GM19043 (cell line): ENCODE measurements at regions not wholly inside any gene's neighbourhood (a gene's known extent, or its start where the extent isn't known, plus 50 kb on each side); places are given as distances from the start of the nearest gene placed in this dataset.
"Not testable (repeated sequence)": the region's sequence is repeated elsewhere in the genome, so short reads cannot be mapped to it uniquely, and the experiment has no call there.

ENCODE experiments used
- ATAC-seq: cut with Tn5 transposase; IDR thresholded peaks from one replicate; pipeline ENCODE4 v1.9.1; 2021; ENCODE audit warnings: low read depth; ENCODE audit not compliant: unreplicated experiment

DNA sequence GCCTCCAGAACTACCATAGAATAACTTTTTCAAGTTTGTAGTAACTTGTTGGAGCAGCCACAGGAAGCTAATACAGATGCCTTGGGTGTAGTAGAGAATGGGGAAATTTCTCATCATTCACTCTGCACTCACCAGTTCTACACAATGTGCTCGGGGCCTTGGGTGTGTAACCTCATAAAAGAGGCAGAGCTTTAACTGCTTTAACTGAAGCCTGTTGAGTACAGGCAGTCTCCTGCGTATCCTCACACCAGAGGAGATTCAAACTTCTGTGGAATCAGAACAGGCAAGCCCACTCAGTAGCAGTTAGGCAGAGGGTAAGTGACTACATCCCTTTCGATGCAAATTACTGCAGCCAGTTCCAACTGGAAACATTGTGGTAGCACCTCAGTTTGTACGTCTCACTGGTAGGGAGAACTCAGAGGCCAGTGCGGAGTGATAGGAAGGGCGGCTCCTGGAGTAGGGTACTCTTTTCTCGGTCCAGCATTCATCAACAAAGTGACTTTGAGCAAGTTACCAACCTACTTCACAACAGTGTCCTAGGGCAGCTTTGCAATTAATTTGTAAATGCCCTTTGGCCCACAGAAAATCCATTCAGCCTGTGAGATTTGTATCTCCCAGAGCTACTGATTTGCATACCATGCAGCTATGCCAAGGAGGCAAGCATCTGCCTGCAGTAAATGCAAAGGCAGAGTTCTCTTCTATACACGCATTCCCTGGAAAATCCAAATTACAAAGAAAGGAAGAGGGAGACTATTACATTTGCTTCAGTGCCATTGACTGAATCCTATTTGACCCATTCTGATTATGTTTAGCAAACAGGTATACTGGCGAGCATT is 904.3 kb downstream of the DIAPH3 start:
- no peak for ATAC-seq

DNA sequence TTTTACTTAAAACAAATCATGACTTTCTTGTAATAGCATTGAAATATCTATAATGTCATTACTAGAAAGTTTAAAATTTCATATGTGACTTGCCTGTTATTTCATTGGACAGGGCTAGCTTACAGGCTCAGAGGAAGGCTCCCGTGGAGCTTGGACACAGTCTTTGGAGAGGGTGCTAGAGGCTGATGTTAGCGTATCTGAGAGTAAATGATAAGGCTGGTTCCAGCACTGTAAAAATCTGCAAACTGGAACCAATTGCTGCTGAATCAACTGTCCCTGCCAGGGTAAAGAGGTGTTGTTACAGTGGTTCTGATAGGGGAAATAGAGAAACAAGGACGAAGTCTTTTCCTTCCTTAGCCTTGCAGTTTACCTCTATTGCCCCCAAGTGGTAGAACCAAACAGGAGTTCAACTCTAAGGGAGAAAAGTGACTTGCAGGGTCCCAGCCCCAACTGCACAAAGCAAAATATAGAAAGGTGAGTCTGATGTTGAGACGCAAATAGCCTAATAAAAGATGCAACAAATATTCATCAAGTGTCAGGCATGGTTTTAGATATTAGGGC is 901.7 kb downstream of the DIAPH3 start:
- no peak for ATAC-seq

DNA sequence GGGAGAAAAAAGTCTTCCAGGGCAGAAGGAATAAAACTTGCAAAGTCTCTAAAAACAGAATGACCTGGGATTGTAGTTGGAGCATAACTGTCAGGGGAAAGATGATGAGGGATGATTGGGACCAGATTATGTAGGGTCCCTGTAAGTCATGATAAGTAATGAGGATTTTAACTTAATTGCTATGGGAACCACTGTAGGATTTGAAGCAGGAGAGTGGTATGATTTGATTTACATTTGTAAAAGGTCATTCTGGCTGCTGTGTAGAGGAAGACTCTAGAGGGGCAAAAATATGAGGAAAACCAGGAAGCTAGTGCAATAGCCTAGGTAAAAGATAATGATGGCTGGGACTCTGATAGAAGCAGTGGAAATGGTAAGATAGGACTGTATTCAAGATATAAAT is 900.2 kb downstream of the DIAPH3 start:
- no peak for ATAC-seq

DNA sequence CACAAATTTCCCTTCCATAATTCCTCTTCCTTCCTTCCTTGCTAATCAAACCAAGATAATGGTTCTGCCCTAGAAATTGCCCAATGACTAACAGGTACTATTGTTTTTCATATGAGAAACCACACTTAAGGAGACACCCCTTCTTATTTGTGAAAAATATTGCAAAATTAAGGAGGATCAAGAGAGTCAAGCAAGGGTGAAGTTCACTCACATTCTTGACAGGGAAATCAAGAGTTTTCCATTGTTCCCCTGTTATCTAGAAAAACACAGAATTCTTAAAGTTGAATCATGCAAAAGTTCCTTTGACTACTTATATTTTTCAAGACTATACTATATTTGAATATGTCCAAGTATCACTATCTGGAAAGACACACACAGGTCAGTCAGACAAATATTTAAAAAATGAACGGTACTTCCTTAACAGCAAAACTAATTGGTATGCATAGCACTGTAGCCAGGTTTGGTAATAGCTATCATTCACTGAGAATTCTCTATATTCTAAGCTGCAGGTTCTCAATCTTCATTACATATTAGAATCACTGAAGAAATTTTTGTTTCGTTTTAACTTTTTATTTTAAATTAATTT is 897.2 kb downstream of the DIAPH3 start:
- no peak for ATAC-seq

DNA sequence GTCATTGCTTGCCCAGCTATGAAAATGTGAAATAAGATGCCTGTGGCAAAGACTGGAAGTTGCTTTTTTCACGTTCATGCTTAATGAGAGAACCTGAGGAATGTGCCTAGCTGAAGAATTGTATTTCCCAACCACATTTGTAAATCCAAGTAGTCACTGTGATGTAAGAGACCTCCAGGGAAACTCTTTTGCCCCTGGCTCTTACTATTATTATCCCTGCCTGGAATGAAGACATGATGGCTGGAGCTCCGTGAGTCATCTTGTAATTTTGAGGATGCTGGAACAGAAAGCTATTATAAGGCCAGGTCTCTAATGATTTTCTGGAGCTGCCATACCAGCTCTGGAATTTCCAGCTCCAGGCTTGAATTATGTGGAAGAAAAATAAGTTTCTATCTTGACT is 894.3 kb downstream of the DIAPH3 start:
- no peak for ATAC-seq

DNA sequence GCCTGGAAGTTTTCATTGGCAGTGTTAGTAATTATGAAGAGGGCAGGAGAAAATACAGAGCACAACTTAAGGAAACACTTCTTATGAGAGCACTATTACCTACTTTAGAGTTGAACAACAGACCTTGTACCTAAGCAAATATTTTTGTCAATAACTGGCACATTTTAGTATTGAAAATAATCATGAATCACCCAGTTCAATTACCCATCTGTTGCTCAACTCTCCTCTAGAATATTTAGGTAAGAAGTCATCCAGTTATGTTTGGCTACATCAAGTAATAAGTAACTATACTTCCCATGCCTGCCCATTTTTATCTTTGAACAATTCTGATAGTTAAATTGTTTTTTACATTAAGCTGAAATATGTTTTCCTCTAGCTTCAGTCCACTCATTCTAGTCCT is 893.4 kb downstream of the DIAPH3 start:
- ATAC-seq, result no peak

DNA sequence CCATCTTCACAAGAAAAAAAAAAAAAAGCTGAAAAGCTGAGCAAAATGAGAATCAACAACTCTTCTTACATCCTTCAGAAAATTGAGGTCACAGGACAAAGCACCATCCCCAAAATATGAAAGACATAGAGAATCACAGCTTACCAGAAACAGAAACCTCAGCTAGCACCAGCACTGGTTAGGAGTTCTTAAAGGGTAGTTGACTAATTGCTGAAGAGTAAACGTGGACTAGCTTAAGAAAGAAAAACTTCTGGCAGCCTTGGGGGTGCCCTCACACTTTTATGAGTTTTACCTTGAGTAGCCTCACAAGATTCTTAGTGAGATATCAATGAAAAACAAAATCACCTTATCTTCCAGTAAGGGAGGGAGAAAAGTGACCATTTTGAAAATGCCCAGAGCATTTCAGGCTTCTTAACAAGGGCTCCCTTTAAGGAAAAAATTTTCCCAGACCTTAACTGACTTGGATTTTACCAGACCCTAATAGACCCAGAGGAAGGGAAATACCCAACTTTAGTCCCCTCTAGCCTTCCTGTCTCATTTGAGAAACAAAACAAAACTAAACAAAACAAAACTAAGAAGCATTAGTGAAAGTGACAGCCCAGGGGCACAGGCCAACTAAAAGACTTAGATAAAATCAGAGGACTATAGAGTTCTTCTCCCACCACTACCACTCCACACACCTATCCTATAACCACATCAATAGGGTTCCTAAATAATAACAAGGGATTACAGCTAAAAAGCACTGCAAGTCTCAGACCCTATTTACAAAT is 888.6 kb downstream of the DIAPH3 start:
- no peak for ATAC-seq

DNA sequence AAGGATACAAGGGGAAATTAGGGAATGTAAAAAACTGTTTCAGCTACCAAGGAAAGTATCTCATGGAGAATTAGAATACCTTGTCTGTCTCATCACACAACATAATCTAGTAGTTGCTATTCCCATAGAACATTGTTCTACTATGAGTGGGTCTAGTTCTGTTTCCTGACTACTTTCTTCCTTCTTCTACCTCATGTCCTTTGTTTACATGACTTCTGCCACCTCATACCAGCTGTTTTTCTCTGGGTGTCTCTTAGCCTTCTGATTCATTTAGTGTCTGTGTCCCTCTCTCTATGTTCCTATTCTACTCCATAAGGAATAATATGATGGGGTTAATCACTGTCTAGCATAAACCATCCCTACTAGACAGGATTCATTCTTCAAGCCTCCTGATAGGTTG is 887.3 kb downstream of the DIAPH3 start:
- no peak for ATAC-seq

DNA sequence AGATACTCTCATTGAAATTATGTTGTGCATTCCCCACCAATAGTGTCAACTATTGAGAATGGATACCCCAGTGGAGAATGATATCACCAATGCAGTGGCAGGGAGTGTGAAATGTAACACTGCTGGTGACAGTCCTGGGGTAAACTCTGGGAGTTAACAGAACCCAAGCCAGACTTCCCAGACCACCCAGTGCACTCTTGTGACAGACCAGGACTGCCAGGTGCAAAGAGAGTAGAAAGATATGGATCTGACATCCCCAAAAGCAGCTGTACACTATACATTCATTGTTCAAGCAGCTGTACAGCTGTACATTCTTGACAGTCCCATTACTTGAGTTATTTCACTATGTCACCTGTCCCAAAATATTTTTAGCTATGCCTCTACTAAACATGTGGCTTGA is 886.6 kb downstream of the DIAPH3 start:
- no peak for ATAC-seq

DNA sequence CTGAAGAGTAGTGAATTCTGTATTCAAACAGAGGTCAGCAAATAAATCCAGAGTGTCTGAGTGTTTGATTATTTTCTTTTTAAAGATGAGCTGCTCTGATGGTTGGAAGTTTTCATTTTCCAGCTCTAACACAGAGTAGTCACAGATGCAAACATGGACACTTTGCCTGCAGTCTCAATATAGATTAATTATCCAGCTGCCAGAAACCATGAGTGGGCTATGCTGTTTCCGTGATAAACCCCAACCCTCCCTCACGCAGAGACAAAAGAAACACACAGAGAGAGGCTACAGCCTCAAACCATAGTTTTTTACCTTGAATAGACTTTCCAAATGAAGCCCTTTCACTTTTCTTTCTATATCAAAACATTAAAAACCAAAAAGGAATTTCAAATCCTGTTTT is 884.7 kb downstream of the DIAPH3 start:
- no peak for ATAC-seq

DNA sequence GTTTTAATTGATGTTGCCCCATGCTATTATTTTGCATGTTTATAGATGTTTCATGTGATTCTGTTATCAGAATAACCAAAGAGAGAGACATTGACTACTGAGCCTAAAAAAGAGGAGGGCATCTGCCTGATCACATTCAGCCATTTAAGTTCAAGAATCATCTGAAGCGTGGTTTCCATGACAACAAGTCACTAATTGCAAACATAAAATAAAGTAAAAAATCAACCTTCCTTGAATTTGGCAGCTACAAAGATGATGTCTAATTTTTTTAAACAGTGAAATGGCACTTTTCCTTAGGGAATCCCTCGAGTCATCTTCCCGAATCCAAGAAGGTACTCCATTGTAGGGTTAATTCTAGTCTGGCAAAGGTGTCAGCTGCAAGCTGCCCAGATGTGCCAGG is 884.2 kb downstream of the DIAPH3 start:
- no peak for ATAC-seq

DNA sequence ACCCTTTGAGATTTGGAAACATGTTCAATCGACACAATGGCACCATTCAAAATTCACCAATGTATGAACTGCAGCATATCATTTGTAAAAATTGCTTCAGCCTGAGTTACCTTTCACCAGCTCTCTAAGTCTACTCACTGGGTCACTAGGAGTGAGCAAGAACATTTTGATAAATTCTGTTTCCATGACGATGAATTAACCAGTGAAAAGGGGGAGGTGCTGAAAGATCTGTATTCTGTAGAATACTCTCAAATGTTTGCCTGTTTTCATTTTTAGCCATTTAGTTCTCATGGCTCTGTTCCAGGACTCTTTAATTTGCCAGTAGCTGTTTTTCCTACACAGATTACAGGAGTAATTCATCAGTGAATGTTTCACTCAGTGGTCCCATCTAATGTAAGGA is 883.4 kb downstream of the DIAPH3 start:
- no peak for ATAC-seq

DNA sequence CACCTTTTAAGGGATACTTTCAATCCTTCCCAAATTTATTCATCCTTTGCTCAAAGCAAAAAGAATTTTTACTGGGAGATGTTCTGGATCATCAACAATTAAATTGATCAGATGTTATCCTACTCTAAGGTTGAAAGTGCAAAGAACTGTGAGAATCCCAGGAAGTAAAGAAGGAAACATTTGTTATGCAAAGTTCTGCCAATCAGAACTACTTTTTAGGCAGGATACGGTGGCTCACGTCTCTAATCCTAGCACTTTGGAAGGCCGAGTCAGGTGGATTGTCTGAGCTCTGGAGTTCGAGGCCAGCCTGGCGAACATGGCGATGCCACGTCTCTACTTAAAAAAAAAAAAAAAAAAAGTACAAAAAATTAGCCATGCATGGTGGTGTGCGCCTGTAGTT is 882.3 kb downstream of the DIAPH3 start:
- ATAC-seq, result no peak

DNA sequence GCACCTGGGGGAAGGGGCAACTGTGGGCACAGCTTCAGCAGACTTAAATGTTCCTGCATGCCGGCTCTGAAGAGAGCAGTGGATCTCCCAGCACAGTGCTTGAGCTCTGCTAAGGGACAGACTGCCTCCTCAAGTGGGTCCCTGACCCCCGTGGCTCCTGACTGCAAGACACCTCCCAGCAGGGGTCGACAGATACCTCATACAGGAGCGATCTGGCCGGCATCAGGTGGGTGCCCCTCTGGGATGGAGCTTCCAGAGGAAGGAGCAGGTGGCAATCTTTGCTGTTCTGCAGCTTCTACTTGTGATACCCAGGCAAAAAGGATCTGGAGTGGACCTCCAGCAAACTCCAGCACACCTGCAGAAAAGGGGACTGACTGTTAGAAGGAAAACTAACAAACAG is 871.5 kb downstream of the DIAPH3 start:
- not testable (repeated sequence) for ATAC-seq

DNA sequence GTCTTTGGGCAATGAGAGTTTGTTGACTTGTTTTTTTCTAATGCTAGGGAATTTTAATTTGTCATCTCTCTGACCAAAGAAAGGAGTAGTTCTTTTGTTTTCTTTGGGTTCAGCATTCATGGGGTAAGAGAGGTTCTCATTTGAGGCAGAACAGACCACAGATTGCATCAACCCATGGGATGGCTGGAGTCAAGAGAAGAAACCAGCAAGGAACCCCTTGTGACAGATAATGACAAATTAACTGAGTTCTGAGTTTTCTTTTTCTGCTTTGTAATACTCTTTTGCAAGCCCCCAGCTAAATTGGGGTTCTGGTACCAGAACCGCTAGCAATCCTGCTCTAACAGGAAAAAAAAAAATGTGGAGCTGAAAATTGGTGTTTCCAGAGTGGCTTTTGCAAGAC is 864.1 kb downstream of the DIAPH3 start:
- no peak for ATAC-seq

DNA sequence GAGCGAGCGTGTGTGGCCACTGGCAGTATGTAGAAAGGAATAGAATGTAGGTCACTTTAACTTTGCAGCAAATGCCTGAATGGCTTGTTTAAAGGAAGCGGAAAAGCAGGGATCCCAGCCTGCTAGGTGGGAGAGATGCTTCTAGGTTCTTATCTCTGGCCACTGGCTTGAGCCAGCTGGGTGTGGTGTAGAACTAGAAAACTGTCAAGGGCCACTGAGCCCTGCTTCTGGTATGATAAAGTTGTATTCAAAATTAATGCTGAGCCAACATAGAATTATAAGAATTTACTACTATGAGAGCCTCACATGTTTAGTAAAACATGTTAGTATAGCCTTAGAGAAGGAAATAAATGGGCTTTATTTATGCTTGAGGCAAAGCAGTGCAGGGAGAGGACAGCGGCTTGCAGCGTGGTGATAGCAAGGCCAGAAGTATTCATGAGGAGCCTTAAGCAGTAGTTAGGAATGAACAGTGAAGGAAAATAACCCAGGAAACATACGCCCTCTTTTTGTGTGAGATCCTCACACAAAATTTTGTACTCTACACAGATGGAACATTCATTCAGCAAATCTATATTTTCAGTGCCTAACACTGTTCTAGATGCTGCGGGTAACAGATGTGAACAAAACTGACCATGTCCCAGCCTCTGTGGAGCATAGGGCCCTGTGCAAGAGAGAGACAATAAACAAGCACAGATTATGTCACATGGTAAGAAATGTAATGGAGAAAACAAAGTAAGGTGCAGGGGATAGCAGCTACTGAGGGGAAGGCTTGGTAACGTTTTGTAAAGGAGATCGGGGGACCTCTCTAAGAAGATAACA is 863.2 kb downstream of the DIAPH3 start:
- no peak for ATAC-seq

DNA sequence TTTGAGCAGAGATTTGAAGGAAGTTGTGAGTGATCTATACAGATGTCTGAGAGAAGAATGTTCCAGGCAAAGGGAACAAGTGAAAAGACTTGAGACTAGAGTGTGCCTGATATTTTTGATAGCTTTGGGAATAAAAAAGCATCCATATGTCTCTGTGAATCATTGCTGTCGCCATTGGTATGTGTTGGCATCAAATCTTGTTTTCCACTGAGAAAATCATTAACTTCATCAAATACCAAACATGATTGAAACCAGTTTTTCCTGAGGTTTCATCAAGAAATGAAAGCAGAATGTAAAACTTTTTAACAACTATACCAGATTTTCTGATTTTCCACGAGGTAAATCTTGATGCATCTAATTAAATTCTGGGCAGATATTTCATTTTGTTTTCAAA is 862.6 kb downstream of the DIAPH3 start:
- ATAC-seq, result no peak

DNA sequence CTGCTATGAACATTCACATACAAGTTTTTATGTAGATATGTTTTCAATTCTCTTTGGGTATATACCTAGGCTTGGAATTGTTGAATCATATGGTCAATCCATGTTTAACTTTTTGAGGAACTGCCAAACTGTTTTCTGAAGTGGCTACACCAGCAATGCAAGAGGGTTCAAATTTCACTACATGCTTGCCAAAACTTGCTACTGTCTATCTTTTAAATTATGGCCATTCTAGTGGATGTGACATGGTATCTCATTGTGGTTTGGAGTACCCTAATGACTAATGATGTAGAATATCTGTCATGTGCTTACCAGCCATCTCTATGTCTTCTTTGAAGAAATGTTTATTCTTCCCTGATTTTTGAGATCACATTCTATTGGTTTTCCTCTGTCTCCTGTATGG is 860.3 kb downstream of the DIAPH3 start:
- ATAC-seq, result no peak

DNA sequence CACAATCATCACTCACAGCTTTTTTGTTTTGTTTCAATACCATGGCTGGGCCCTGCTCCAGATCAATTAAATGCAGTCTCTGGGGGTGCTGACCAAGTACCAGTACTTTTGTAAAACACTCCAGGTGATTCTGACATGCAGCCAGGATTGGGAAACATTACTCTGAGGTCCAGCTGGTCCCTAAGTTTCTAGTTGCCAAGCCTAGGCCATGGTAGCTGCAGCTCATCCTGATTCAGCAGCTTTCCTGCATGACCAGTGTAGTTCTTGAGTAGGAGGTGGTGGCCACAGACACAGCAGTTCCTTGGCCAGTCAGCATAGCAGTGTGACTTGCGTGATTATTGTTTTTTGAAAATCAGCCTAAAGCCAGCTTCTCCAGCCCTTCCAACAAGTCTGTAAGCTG is 859.1 kb downstream of the DIAPH3 start:
- no peak for ATAC-seq

DNA sequence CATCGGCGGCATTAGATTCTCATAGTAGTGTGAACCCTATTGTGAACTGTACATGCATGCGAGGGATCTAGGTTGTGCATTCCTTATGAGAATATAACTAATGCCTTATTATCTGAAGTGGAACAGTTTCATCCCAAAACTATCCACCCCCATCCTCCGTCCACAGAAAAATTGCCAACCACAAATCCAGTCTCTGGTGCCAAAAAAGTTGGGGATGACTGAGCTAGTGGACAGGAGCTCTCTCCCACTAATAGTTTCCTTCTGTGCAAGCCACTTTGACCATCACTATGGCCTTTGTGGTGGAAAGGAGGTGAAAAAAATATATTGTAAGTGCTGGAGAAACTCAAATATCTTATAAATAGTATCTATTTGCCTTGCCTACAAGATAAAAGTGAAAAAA is 857.8 kb downstream of the DIAPH3 start:
- ATAC-seq, result no peak

DNA sequence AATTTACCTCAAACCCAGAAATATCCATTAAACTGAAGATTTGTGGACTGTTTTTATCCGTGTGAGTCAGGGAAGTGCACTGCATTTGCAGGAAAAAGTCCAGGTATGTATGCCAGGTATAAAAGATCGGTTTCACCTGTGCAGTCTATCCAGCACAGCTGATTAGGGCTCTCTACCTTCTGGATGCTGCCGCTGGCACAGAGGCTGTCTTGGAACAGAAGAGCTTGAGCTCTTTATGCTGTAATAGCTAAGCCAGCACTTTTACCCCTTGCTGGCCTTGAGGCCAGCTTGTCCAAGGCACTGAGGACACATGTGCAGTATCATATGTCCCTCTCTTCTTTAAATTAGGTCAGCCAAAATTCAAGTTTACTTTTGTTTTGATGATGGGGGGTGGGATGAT is 851.0 kb downstream of the DIAPH3 start:
- ATAC-seq, result no peak
